GM19395 (cell line): ENCODE measurements at regions not wholly inside any gene's neighbourhood (a gene's known extent, or its start where the extent isn't known, plus 50 kb on each side); places are given as distances from the start of the nearest gene placed in this dataset.

ENCODE experiments used
- ATAC-seq: cut with Tn5 transposase; IDR thresholded peaks from one replicate; pipeline ENCODE4 v1.9.1; 2021; ENCODE audit warnings: mild to moderate bottlenecking, moderate library complexity; ENCODE audit not compliant: unreplicated experiment

DNA sequence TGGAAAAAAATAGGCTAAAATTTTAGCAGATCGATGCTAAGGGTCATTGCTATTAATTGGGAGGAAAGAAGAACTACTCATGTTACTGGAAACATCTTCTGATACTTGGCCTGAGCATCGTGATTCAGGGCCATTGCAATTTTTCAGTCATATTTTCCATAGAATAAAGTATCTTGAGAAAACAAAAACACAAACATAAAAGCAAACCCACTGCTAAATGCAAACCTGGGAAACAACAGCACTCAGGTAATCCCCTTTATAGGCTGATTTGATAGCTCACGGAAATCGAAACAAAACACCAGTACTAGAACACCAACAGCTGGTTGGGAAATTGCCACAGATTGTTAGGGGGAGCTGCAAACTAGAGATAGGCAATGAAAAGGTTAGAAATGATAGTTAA lies 172.9 kb upstream of the ESRRG start:
- ATAC-seq = no peak

DNA sequence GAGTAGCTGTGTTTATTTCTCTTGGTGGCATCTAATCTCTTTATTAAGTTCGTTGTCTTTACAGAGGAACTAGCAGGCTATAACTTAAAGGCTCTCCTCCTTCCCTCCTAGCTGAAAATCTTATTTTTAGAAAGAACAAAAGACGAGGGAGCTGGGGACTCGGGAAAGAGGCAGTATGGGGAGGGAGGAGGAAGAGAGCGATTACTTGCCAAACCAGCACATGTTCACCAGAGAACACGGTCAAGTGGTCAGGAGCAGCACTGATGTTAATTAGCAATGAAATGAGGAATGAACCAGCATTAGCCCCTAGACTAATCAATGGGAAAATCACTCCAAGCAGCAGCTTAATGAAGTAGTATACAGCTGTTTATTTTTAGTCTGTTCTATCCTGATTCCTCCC lies 171.3 kb upstream of the ESRRG start:
- ATAC-seq = no peak

GRCh38 chr1:216892581-216893160 lies 169.4 kb upstream of the ESRRG start:
- no peak for ATAC-seq

DNA sequence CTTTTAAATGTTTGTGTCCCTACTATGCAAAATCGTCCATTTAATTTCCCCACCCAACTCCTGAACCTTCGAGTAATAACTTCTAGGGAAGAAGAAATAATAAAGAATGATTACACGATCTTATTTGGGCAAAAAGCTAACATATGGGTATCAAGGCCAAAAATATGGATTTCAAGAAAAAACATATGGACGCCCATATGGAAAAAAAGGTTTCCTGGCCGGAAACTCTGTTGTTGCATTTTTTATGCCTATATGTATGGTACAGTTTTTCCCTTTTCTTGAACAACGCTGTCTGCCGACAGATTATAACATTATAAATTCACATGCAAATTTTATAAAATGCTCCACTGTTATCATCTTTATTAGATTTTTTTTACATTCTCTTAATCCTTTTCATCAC lies 167.6 kb upstream of the ESRRG start:
- no peak for ATAC-seq

DNA sequence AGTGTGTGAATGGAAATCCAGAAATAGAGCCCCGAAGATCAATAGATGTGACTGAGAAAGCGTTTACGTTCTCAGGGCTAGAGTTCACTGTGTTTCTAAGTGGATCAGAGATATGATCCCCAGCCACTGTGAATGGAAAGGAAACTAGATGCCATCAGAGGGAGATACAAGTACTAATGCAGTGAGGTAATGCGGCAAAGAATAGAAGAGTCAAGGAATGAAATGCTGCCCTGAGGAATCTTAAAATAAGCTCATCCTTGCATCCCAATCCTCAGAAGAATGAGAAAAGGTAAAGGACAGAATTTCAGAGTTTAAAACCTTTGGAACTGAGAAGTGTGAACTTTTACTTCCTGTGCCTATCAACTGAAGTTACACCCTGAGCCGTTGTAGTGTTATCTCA lies 165.5 kb upstream of the ESRRG start:
- ATAC-seq = no peak

DNA sequence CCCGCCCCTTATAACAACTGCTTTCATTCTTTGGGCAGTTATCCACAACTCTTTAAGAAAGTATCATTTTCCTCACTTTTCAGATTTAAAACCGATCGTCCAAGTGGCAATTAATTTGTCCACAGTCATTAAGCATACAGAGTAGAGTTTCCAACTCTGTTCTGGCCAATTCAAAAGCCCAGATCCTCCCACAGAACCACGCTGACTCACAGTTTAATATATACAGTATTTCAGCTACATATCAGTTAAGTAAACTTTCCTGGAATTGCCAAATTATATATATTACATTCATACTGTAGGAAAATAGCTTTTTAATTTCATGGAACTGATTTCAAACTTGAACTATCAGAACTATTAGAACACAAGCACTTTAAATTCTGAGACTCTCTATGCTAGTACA lies 163.8 kb upstream of the ESRRG start:
- ATAC-seq = no peak

DNA sequence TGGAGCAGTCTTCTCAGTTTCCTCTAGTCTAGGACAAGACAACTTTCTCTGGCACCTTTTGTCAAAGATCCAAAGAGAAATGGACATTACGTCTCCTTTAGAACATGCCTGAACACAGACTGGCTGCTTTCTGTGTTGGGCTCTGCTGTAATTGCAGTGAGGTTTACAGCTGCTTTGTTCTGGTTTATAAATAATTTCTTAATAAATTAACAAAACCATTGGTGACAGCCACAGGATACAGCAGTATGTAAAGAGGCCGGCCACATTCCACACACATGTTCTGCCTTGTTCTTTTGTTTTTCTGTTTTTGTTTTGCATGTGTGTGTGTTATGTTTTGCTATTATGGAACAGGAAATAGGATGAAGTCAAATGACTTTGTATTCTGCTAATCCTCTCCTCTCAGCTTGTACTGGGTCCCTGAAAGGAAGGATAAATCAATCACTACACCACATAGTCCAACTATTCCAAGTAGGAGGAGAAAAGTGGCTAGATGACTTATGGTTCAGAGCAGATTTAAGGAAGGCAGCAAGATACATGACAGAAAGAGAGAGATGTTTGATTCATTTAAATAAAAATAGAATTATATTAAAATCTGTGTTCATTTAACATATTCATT lies 161.5 kb upstream of the ESRRG start:
- no peak for ATAC-seq

DNA sequence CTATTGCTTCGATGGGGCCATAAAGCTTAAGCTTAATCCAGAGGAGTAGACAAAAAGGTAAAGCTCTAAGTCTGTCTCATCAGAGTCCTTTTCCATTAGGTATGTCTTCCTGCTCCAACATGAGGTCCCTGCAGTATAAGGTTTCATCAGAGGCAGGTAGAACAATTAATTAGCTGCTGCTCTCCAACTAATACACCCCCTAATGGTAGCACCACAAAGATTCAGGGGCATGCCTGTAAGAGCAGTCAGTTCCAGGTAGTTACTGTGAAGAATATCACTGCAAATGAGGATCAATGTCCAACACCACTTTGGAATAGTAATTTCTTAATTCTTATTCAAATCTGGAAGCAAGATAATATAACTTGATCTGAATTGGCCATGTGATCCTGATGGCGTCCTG lies 160.3 kb upstream of the ESRRG start:
- ATAC-seq = no peak

GRCh38 chr1:216881695-216882094 lies 158.5 kb upstream of the ESRRG start:
- no peak for ATAC-seq

DNA sequence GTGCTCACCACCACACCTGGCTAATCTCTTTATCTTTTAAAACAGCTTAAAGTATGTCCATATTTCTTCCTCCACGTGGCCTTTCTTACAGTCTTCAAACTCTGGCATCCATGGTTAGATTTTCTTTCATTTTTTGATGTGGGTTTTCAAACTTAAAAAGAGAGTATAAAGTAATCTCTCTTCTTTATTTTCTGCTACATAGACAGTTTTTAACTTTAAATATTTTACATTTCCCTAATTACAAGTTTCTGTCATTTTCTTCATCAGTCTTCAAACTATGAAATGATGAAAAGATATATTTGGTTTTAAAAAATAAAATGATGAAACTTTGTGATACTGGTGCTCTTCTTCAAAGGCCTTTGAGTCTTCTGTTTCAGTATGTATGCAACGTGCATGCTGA lies 143.5 kb upstream of the ESRRG start:
- ATAC-seq = no peak

GRCh38 chr1:216855810-216856209 lies 132.6 kb upstream of the ESRRG start:
- no peak for ATAC-seq

DNA sequence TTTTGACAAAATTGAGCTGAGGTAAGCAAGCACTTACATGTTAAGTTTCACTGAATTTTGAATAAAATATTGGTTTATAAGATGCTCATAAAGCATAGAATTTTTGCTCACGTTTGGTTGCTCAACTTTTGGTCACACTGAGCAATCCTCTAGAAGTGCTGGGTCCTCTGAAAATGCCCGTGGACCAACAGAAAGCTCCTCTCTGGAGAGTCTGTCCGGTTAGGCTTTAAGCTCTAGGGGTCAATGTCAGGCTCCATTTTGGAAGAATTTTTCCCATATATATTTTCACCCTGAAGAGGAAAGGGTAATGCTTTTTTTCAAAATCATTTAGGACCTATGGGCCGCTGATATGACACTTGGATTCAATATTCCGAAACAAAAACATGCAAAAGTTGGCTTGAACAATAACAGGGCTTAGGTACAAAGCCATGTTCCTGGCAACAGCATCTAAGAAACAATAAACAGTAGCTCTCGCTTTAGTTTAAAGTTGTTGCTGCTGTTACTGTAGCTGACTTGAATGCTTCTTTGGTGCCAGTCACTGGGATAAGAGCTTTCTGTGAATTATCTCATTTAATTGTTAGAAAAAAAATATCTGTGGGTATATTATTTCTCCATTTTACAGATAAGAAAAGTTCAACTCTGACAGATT lies 131.7 kb upstream of the ESRRG start:
- no peak for ATAC-seq

DNA sequence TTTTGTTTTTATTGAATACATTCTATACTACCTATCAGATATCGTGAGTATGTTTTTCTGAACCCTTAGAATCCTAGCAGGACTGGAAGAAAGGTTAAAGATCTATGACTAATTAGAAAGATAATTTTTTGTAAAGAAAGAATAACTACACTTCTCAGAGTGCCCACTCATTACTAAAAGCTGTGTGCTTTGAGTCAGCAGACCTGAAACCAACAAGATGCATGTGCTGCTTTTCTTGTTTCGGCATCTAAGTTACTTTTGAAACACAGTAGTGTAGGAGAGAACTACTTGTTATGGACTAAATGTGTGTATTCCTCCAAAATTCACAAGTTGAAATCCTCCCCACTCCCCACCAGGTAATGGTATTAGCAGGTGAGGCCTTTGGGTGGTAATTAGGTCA lies 127.8 kb upstream of the ESRRG start:
- no peak for ATAC-seq

GRCh38 chr1:216849146-216849545 lies 125.9 kb upstream of the ESRRG start:
- ATAC-seq = no peak

GRCh38 chr1:216847397-216848036 lies 124.3 kb upstream of the ESRRG start:
- no peak for ATAC-seq

GRCh38 chr1:216846339-216846738 lies 123.1 kb upstream of the ESRRG start:
- no peak for ATAC-seq

DNA sequence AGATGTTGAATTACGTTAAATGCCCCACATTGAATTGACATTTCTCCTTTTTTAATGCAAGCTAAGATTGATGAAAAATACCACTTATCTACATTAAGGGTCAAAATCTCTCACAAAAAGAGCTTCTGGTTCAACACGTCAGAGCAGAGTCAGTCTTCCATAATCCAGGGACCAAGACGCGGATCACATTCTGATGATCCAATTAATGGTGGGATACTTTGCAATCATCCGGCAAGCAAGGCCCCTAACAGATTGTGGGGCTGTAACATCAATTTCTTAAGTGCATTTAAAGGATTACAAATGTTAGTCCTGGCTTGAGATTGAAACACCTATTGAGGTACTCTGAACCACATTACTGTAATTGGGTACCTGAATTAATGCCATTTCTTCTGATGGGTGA lies 120.2 kb upstream of the ESRRG start:
- ATAC-seq = no peak

DNA sequence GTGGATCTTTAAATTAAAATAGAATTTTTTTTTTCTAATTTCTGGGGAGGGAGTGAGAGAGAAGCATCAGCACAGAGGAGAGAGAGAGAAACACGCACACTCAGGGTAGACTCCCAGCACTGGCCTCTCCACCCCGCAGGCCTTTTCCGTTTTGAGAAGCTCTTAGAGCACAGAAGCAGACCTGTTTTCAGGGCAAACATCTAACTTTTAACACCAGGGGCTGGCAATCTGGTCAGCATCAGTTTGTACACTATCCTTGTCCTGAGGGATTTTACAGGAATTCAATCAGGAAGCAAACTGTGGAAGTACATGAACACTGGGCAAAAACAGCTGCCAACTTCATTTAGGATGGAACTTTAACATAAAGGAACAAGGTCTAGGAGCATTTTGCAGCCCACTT lies 117.9 kb upstream of the ESRRG start:
- ATAC-seq = no peak

DNA sequence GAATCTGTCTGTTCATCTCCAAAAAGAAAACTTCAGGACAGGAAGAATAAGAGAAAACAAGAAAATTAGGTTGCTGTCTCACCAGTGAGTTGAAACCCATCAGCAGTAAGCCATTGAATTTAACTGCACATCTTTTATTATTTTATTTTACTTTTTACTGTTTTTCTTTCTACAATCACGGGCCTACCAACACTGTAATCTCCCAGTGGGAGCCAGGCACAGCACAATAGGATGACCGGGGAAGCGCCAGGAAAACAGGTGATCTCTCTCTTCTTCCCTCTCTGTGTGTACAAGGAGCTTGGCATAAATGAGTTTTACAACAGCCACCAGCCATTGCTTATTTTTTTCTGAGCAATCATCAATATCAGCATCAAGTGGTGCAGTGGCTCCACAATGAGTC lies 113.1 kb upstream of the ESRRG start:
- no peak for ATAC-seq

GRCh38 chr1:216833509-216833908 lies 110.3 kb upstream of the ESRRG start:
- ATAC-seq = no peak

- no peak for ATAC-seq
Observed at GRCh38 chr1:216832192-216832591, 109.0 kb upstream of the ESRRG start.
